Inferior parietal cortex (tissue), 1 donor: ENCODE measurements at regions not wholly inside any gene's neighbourhood (a gene's known extent, or its start where the extent isn't known, plus 50 kb on each side); places are given as distances from the start of the nearest gene placed in this dataset.
"Not testable (repeated sequence)": the region's sequence is repeated elsewhere in the genome, so short reads cannot be mapped to it uniquely, and the experiment has no call there.

Experiments
- DNase-seq: peaks from one replicate; pipeline ENCODE4 v3.0.0-alpha.2; 2016; ENCODE audit errors: extremely low spot score

- no peak for DNase-seq
Observed at GRCh38 chr7:130845581-130846085, 111.6 kb upstream of the KLF14 start.

GRCh38 chr7:130849604-130850003, 115.6 kb upstream of the KLF14 start:
- no peak for DNase-seq

- DNase-seq = no peak
Observed at GRCh38 chr7:130850956-130851355, 116.9 kb upstream of the KLF14 start.

- no peak for DNase-seq
Observed at GRCh38 chr7:130852867-130853266, 118.9 kb upstream of the KLF14 start.

GRCh38 chr7:130853503-130854279, 119.7 kb upstream of the KLF14 start:
- DNase-seq = no peak

- no peak for DNase-seq
Observed at GRCh38 chr7:130854481-130854880, 120.5 kb upstream of the KLF14 start.

- DNase-seq = no peak
Observed at GRCh38 chr7:130856866-130857265, 122.9 kb upstream of the KLF14 start.

GRCh38 chr7:130860832-130861231, 126.8 kb upstream of the KLF14 start:
- not testable (repeated sequence) for DNase-seq

- no peak for DNase-seq
Observed at GRCh38 chr7:130865408-130866236, 131.6 kb upstream of the KLF14 start.

GRCh38 chr7:130867039-130867438, 133.0 kb upstream of the KLF14 start:
- DNase-seq = no peak

GRCh38 chr7:130867581-130868136, 133.7 kb upstream of the KLF14 start:
- DNase-seq = no peak

GRCh38 chr7:130868139-130868538, 134.1 kb upstream of the KLF14 start:
- DNase-seq = no peak

- DNase-seq = no peak
Observed at GRCh38 chr7:130869918-130870317, 135.9 kb upstream of the KLF14 start.

- no peak for DNase-seq
Observed at GRCh38 chr7:130872341-130872740, 138.3 kb upstream of the KLF14 start.

GRCh38 chr7:130872756-130873448, 138.9 kb upstream of the KLF14 start:
- no peak for DNase-seq

GRCh38 chr7:130874071-130874915, 140.3 kb upstream of the KLF14 start:
- DNase-seq = no peak

- no peak for DNase-seq
Observed at GRCh38 chr7:130875265-130875741, 141.3 kb upstream of the KLF14 start.

GRCh38 chr7:130875901-130876300, 141.9 kb upstream of the KLF14 start:
- no peak for DNase-seq

- DNase-seq = no peak
Observed at GRCh38 chr7:130877236-130877990, 143.4 kb upstream of the KLF14 start.

GRCh38 chr7:130877991-130878305, 143.9 kb upstream of the KLF14 start:
- no peak for DNase-seq
